Transverse colon (tissue), 4 donors: ENCODE measurements at regions not wholly inside any gene's neighbourhood (a gene's known extent, or its start where the extent isn't known, plus 50 kb on each side); places are given as distances from the start of the nearest gene placed in this dataset.
"Not testable (repeated sequence)": the region's sequence is repeated elsewhere in the genome, so short reads cannot be mapped to it uniquely, and the experiment has no call there.

Source experiments
- DNase-seq: peaks from one replicate; pipeline ENCODE4 v3.0.0-alpha.2; 2019
- H3K27ac ChIP-seq, 4 donors: fragments of 200-600 bp; sonication (generic); 2 replicates each; pipeline ENCODE4 v1.5.1; 2016 to 2018; ENCODE audit warnings: inconsistent platforms in 4 of 4
- H3K27me3 ChIP-seq: fragments of 200-600 bp; sonication (generic); 2 replicates; pipeline ENCODE4 v1.5.1; 2017; ENCODE audit warnings: inconsistent platforms
- H3K36me3 ChIP-seq, 4 donors: fragments of 200-600 bp; sonication (generic); 2 replicates each; pipeline ENCODE4 v1.5.1; 2017 to 2019; ENCODE audit warnings: inconsistent platforms in 4 of 4
- H3K4me1 ChIP-seq, 4 donors: fragments of 200-600 bp; sonication (generic); 2 replicates each; pipeline ENCODE4 v1.5.1; 2017 to 2020; ENCODE audit warnings: inconsistent platforms in 4 of 4
- H3K4me3 ChIP-seq, 4 donors: fragments of 200-600 bp; sonication (generic); 1 replicate in 1 of 4; 2 replicates in 3 of 4; pipeline versions ENCODE4 v1.5.1 to v1.6.1; 2017 to 2019; ENCODE audit warnings: inconsistent platforms in 4 of 4
- H3K9me3 ChIP-seq, 2 donors: fragments of 200-600 bp; sonication (generic); 2 replicates each; pipeline ENCODE4 v1.5.1; 2017 to 2019; ENCODE audit warnings: inconsistent platforms in 2 of 2
- EP300 ChIP-seq: sonication (generic); formaldehyde crosslinking; IDR thresholded peaks from one replicate; pipeline ENCODE4 v1.6.1; 2017; ENCODE audit warnings: antibody characterized with exemption, low read depth
- POLR2A ChIP-seq: fragments of 450-650 bp; IDR thresholded peaks from one replicate; pipeline ENCODE4 v1.6.1; 2016; ENCODE audit warnings: antibody characterized with exemption, mild to moderate bottlenecking, moderate library complexity
- POLR2AphosphoS5 ChIP-seq, 3 donors: sonication (generic); formaldehyde crosslinking; IDR thresholded peaks; one replicate each; pipeline ENCODE4 v1.6.1; 2016; ENCODE audit warnings: antibody characterized with exemption in 3 of 3
- WGBS, 2 donors: methylation state at CpG; one replicate each; pipeline ENCODE4 v1.1.5; 2018; ENCODE audit warnings: low coverage in 1 of 2; 5-methylcytosine and 5-hydroxymethylcytosine counted together
- in situ Hi-C, 4 donors: fragments of 200-750 bp; cut with MboI; loops; one replicate each; pipeline versions ENCODE4 v1.15.0 to v1.15.1; 2017; ENCODE audit warnings: low sequenced_read_pairs in 3 of 4, low pct_ligation_motif_present in 1 of 4, low pct_unique_long_range_greater_than_20kb in 1 of 4
- intact Hi-C: fragments of 100-400 bp; cut with DNase I; formaldehyde crosslinking; loops from one replicate; pipeline ENCODE4 v1.15.1; 2023; ENCODE audit warnings: low total_unique reads
- TF ChIP-seq, protein P1 (sequence below), 5 experiments: fragments of 200-600 bp in 3 of 5; fragments of 450-650 bp in 2 of 5; sonication (generic) in 3 of 5; IDR thresholded peaks; 1 replicate in 2 of 5; 2 replicates in 3 of 5; pipeline ENCODE4 v1.5.1; 2016 to 2017; ENCODE audit warnings: antibody characterized with exemption in 5 of 5, inconsistent platforms in 3 of 5, mild to moderate bottlenecking in 2 of 5, moderate library complexity in 1 of 5

GRCh38 chr5:116772806-116773205 lies 198.2 kb upstream of the SEMA6A start:
- no peaks in the 10 kb centered on the region for H3K27me3 ChIP-seq
- in situ Hi-C loops (no loop called here), intact Hi-C loops (no loop called here)
- no peaks in the 10 kb centered on the region for H3K36me3 ChIP-seq
- WGBS, 2 donors: 59 to 70% methylated on average over 2 to 3 of the region's 3 CpGs
- no peaks in the 10 kb centered on the region for H3K4me1 ChIP-seq
- no peak overlapping the region for H3K4me3 ChIP-seq
- DNase-seq: no peak
- no peak for TF ChIP-seq POLR2AphosphoS5 (IDR thresholded peaks at IDR 0.05)
- TF ChIP-seq, protein P1, sequence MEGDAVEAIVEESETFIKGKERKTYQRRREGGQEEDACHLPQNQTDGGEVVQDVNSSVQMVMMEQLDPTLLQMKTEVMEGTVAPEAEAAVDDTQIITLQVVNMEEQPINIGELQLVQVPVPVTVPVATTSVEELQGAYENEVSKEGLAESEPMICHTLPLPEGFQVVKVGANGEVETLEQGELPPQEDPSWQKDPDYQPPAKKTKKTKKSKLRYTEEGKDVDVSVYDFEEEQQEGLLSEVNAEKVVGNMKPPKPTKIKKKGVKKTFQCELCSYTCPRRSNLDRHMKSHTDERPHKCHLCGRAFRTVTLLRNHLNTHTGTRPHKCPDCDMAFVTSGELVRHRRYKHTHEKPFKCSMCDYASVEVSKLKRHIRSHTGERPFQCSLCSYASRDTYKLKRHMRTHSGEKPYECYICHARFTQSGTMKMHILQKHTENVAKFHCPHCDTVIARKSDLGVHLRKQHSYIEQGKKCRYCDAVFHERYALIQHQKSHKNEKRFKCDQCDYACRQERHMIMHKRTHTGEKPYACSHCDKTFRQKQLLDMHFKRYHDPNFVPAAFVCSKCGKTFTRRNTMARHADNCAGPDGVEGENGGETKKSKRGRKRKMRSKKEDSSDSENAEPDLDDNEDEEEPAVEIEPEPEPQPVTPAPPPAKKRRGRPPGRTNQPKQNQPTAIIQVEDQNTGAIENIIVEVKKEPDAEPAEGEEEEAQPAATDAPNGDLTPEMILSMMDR (IDR thresholded peaks at IDR 0.05): no peak
- no peak for TF ChIP-seq EP300
- no peak for TF ChIP-seq POLR2A
- no peaks in the 10 kb centered on the region for H3K9me3 ChIP-seq
- no peak overlapping the region for H3K27ac ChIP-seq

- Histone ChIP-seq H3K27ac (no peak overlapping the region), H3K36me3 (no peaks in the 10 kb centered on the region), H3K4me1 (no peaks in the 10 kb centered on the region), H3K9me3 (no peaks in the 10 kb centered on the region), H3K27me3 (no peaks in the 10 kb centered on the region), H3K4me3 (no peak overlapping the region)
- TF ChIP-seq EP300 (no peak), POLR2A (no peak), POLR2AphosphoS5 (IDR thresholded peaks at IDR 0.05) (no peak)
- TF ChIP-seq, protein P1 (IDR thresholded peaks at IDR 0.05): no peak
- intact Hi-C loops: no loop called here
- no peak for DNase-seq
- 73 to 100% methylated on average over 1 of the region's 1 CpG for WGBS, 2 donors
- in situ Hi-C loops: no loop called here
These were observed 197.5 kb upstream of the SEMA6A start for GRCh38 chr5:116772152-116772501.

- TF ChIP-seq POLR2AphosphoS5 (IDR thresholded peaks at IDR 0.05) (no peak), POLR2A (no peak), EP300 (no peak)
- TF ChIP-seq, protein P1 (IDR thresholded peaks at IDR 0.05): no peak
- 67 to 86% methylated on average over 9 of the region's 9 CpGs for WGBS, 2 donors
- Histone ChIP-seq H3K4me1 (no peaks in the 10 kb centered on the region), H3K27me3 (no peaks in the 10 kb centered on the region), H3K9me3 (no peaks in the 10 kb centered on the region), H3K4me3 (no peak overlapping the region), H3K36me3 (no peaks in the 10 kb centered on the region), H3K27ac (no peak overlapping the region)
- intact Hi-C loops (no loop called here), in situ Hi-C loops (no loop called here)
- no peak for DNase-seq
These were observed 197.0 kb upstream of the SEMA6A start for GRCh38 chr5:116771466-116772151.

DNA sequence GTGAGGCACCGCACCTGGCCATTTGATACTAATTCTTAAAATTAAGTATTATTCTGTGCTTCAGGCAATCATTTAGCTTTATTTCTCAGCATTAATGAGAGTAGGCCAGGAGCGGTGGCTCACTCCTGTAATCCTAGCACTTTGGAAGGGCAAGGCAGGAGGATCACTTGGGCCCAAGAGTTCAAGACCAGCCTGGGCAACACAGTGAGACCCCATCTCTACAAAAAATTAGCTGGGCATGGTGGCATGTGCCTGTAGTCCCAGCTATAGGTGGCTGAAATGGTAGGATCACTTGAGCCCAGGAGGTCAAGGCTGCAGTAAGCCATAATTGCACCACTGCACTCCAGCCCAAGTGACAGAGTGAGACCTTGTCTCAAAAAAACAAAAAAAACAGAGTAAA lies 195.3 kb upstream of the SEMA6A start:
- in situ Hi-C loops, H3K9me3 ChIP-seq: not testable (repeated sequence)
- 100% methylated on average over 1 to 2 of the region's 2 CpGs for WGBS, 2 donors

GRCh38 chr5:116769470-116769869 lies 194.8 kb upstream of the SEMA6A start:
- 92 to 100% methylated on average over 3 to 7 of the region's 7 CpGs for WGBS, 2 donors
- in situ Hi-C loops: no loop called here
- DNase-seq: no peak
- H3K36me3 ChIP-seq: no peaks in the 10 kb centered on the region
- H3K27me3 ChIP-seq: no peaks in the 10 kb centered on the region
- H3K4me1 ChIP-seq: no peaks in the 10 kb centered on the region
- TF ChIP-seq, protein P1 (IDR thresholded peaks at IDR 0.05): no peak
- TF ChIP-seq POLR2AphosphoS5 (IDR thresholded peaks at IDR 0.05): no peak
- no peak for TF ChIP-seq EP300
- no peak for TF ChIP-seq POLR2A
- intact Hi-C loops: no loop called here
- no peaks in the 10 kb centered on the region for H3K9me3 ChIP-seq
- H3K4me3 ChIP-seq: no peak overlapping the region
- no peak overlapping the region for H3K27ac ChIP-seq

More for the DNA sequence above, 195.3 kb upstream of the SEMA6A start:
- H3K4me3 ChIP-seq, intact Hi-C loops, H3K36me3 ChIP-seq, H3K27me3 ChIP-seq, H3K4me1 ChIP-seq, DNase-seq, H3K27ac ChIP-seq: not testable (repeated sequence)
